Right atrium auricular region (tissue), 2 donors: ENCODE measurements at regions not wholly inside any gene's neighbourhood (a gene's known extent, or its start where the extent isn't known, plus 50 kb on each side); places are given as distances from the start of the nearest gene placed in this dataset.

ENCODE experiments used
- DNase-seq: peaks from one replicate; pipeline ENCODE4 v3.0.0-alpha.2; 2019; ENCODE audit warnings: low spot score
- H3K27ac ChIP-seq, 2 donors: fragments of 200-600 bp; sonication (generic); 1 replicate in 1 of 2; 2 replicates in 1 of 2; pipeline ENCODE4 v1.5.1; 2016 to 2019
- H3K27me3 ChIP-seq, 2 donors: fragments of 200-600 bp; sonication (generic); one replicate each; pipeline versions ENCODE4 v1.5.1 to v1.6.0; 2017 to 2019
- H3K36me3 ChIP-seq: fragments of 200-600 bp; sonication (generic); one replicate; pipeline ENCODE4 v1.5.1; 2016
- H3K4me1 ChIP-seq, 2 donors: fragments of 200-600 bp; sonication (generic); one replicate each; pipeline versions ENCODE4 v1.5.1 to v1.6.0; 2017 to 2019
- H3K4me3 ChIP-seq, 2 donors: fragments of 200-600 bp; sonication (generic); 1 replicate in 1 of 2; 2 replicates in 1 of 2; pipeline ENCODE4 v1.5.1; 2017 to 2019; ENCODE audit warnings: mild to moderate bottlenecking in 1 of 2, moderate library complexity in 1 of 2
- H3K9me3 ChIP-seq, 2 donors: fragments of 200-600 bp; sonication (generic); one replicate each; pipeline ENCODE4 v1.5.1; 2019
- TF ChIP-seq, protein P1 (sequence below), 2 donors: fragments of 200-600 bp; sonication (generic); IDR thresholded peaks; one replicate each; pipeline ENCODE4 v1.5.1; 2019; ENCODE audit warnings: antibody characterized with exemption in 2 of 2

GRCh38 chr3:144777906-144778305 is 806.3 kb downstream of the DIPK2A start:
- no peak for DNase-seq
- Histone ChIP-seq H3K9me3 (no peaks in the 10 kb centered on the region), H3K4me3 (no peak overlapping the region), H3K27me3 (no peaks in the 10 kb centered on the region), H3K36me3 (no peaks in the 10 kb centered on the region), H3K4me1 (no peaks in the 10 kb centered on the region), H3K27ac (no peak overlapping the region)
- TF ChIP-seq, protein P1, sequence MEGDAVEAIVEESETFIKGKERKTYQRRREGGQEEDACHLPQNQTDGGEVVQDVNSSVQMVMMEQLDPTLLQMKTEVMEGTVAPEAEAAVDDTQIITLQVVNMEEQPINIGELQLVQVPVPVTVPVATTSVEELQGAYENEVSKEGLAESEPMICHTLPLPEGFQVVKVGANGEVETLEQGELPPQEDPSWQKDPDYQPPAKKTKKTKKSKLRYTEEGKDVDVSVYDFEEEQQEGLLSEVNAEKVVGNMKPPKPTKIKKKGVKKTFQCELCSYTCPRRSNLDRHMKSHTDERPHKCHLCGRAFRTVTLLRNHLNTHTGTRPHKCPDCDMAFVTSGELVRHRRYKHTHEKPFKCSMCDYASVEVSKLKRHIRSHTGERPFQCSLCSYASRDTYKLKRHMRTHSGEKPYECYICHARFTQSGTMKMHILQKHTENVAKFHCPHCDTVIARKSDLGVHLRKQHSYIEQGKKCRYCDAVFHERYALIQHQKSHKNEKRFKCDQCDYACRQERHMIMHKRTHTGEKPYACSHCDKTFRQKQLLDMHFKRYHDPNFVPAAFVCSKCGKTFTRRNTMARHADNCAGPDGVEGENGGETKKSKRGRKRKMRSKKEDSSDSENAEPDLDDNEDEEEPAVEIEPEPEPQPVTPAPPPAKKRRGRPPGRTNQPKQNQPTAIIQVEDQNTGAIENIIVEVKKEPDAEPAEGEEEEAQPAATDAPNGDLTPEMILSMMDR (IDR thresholded peaks at IDR 0.05): no peak

- Histone ChIP-seq H3K27me3 (no peaks in the 10 kb centered on the region), H3K27ac (no peak overlapping the region), H3K4me1 (no peaks in the 10 kb centered on the region), H3K36me3 (no peaks in the 10 kb centered on the region), H3K4me3 (no peak overlapping the region), H3K9me3 (peaks cover 0 to 12% of the 10 kb centered on the region in 2 donors)
- no peak for DNase-seq
- TF ChIP-seq, protein P1 (IDR thresholded peaks at IDR 0.05): no peak
These were observed 819.4 kb downstream of the DIPK2A start for GRCh38 chr3:144791034-144791433.

- H3K27ac ChIP-seq: no peak overlapping the region
- H3K27me3 ChIP-seq: no peaks in the 10 kb centered on the region
- DNase-seq: no peak
- no peaks in the 10 kb centered on the region for H3K9me3 ChIP-seq
- H3K4me1 ChIP-seq: no peaks in the 10 kb centered on the region
- TF ChIP-seq, protein P1 (IDR thresholded peaks at IDR 0.05): no peak
- H3K36me3 ChIP-seq: no peaks in the 10 kb centered on the region
- no peak overlapping the region for H3K4me3 ChIP-seq
These were observed 830.3 kb downstream of the DIPK2A start for GRCh38 chr3:144801890-144802289.

- Histone ChIP-seq H3K9me3 (no peaks in the 10 kb centered on the region), H3K4me1 (no peaks in the 10 kb centered on the region), H3K27ac (no peak overlapping the region), H3K4me3 (no peak overlapping the region), H3K27me3 (no peaks in the 10 kb centered on the region), H3K36me3 (no peaks in the 10 kb centered on the region)
- no peak for DNase-seq
- TF ChIP-seq, protein P1 (IDR thresholded peaks at IDR 0.05): no peak
These were observed 837.8 kb downstream of the DIPK2A start for GRCh38 chr3:144809380-144809779.

DNA sequence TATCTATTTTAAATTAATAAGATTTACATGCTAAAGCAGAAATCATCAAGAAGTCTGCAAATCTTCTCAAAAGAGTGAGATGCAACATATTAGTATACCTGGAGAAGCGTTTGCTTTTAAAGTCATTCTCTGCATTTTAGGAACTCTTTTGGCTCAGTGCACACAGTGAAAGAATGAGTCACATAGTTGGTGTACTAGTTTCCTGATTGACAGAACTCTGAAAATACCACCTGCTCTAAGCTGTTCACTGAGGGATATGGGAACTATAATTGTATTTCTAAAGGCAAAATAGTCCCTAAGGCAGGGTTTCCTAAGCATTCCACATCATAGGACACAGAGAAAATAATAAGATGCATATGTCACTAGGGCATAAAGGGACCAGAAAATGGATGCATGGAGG is 838.5 kb downstream of the DIPK2A start:
- TF ChIP-seq, protein P1 (IDR thresholded peaks at IDR 0.05): no peak
- H3K9me3 ChIP-seq: no peaks in the 10 kb centered on the region
- H3K4me1 ChIP-seq: no peaks in the 10 kb centered on the region
- no peaks in the 10 kb centered on the region for H3K36me3 ChIP-seq
- no peaks in the 10 kb centered on the region for H3K27me3 ChIP-seq
- no peak for DNase-seq
- no peak overlapping the region for H3K27ac ChIP-seq
- H3K4me3 ChIP-seq: no peak overlapping the region

DNA sequence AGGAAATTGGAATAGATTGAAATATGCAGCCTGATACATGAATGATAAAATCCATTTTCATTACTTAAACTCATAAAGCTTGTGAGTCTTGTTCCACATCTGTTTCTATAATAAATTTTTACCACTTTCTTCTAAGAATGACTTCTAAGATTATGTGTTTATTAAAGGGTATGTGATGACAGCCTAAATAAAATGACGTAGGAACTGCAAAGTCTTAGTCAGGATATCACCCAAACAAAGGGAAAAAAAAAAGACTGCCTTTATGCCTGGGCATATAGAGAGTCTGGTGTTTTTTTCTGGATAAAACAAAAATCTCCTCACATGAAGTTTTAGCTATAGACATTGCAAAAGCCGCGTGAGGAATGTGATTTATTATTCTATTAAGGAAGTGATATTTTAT is 844.0 kb downstream of the DIPK2A start:
- H3K9me3 ChIP-seq: no peaks in the 10 kb centered on the region
- no peaks in the 10 kb centered on the region for H3K4me1 ChIP-seq
- no peak overlapping the region for H3K27ac ChIP-seq
- H3K4me3 ChIP-seq: no peak overlapping the region
- DNase-seq: no peak
- TF ChIP-seq, protein P1 (IDR thresholded peaks at IDR 0.05): no peak
- H3K27me3 ChIP-seq: no peaks in the 10 kb centered on the region
- no peaks in the 10 kb centered on the region for H3K36me3 ChIP-seq
